ENCODE measurements at regions not wholly inside any gene's neighbourhood (a gene's known extent, or its start where the extent isn't known, plus 50 kb on each side); places are given as distances from the start of the nearest gene placed in this dataset.

GRCh38 chr5:167561796-167562195, 729.6 kb upstream of the WWC1 start:
- DNase-seq (ENCODE audit: low read depth) = no peak

GRCh38 chr5:167564275-167564674, 727.2 kb upstream of the WWC1 start:
- DNase-seq (ENCODE audit: low read depth) = no peak

- DNase-seq (ENCODE audit: low read depth) = peak; percentile 28
Measured at GRCh38 chr5:167565189-167565954, 726.1 kb upstream of the WWC1 start.

GRCh38 chr5:167570431-167570830, 721.0 kb upstream of the WWC1 start:
- no peak for DNase-seq (ENCODE audit: low read depth)

- DNase-seq (ENCODE audit: low read depth) = no peak
Measured at GRCh38 chr5:167571824-167572223, 719.6 kb upstream of the WWC1 start.

- peak; percentile 65 for DNase-seq (ENCODE audit: low read depth)
Measured at GRCh38 chr5:167573370-167574127, 717.9 kb upstream of the WWC1 start.

GRCh38 chr5:167574464-167574863, 717.0 kb upstream of the WWC1 start:
- DNase-seq (ENCODE audit: low read depth) = no peak

GRCh38 chr5:167575330-167575729, 716.1 kb upstream of the WWC1 start:
- DNase-seq (ENCODE audit: low read depth) = no peak

- no peak for DNase-seq (ENCODE audit: low read depth)
Measured at GRCh38 chr5:167576126-167576525, 715.3 kb upstream of the WWC1 start.

- no peak for DNase-seq (ENCODE audit: low read depth)
Measured at GRCh38 chr5:167576897-167577296, 714.5 kb upstream of the WWC1 start.

GRCh38 chr5:167577616-167578015, 713.8 kb upstream of the WWC1 start:
- DNase-seq (ENCODE audit: low read depth) = no peak

GRCh38 chr5:167578977-167579692, 712.3 kb upstream of the WWC1 start:
- peak; percentile 5 for DNase-seq (ENCODE audit: low read depth)

- no peak for DNase-seq (ENCODE audit: low read depth)
Measured at GRCh38 chr5:167579693-167580055, 711.8 kb upstream of the WWC1 start.

- no peak for DNase-seq (ENCODE audit: low read depth)
Measured at GRCh38 chr5:167580608-167581007, 710.8 kb upstream of the WWC1 start.

- peak; percentile 26 for DNase-seq (ENCODE audit: low read depth)
Measured at GRCh38 chr5:167582283-167582682, 709.2 kb upstream of the WWC1 start.

- DNase-seq (ENCODE audit: low read depth) = peak; percentile 45
Measured at GRCh38 chr5:167582886-167583285, 708.6 kb upstream of the WWC1 start.

GRCh38 chr5:167585184-167585583, 706.3 kb upstream of the WWC1 start:
- no peak for DNase-seq (ENCODE audit: low read depth)

GRCh38 chr5:167587772-167588437, 703.5 kb upstream of the WWC1 start:
- DNase-seq (ENCODE audit: low read depth) = peak; percentile 50

- no peak for DNase-seq (ENCODE audit: low read depth)
Measured at GRCh38 chr5:167592114-167592513, 699.3 kb upstream of the WWC1 start.

- no peak for DNase-seq (ENCODE audit: low read depth)
Measured at GRCh38 chr5:167593329-167594060, 698.0 kb upstream of the WWC1 start.

GRCh38 chr5:167594061-167594435, 697.4 kb upstream of the WWC1 start:
- no peak for DNase-seq (ENCODE audit: low read depth)

- DNase-seq (ENCODE audit: low read depth) = no peak
Measured at GRCh38 chr5:167594750-167595149, 696.7 kb upstream of the WWC1 start.
